ENCODE measurements at regions not wholly inside any gene's neighbourhood (a gene's known extent, or its start where the extent isn't known, plus 50 kb on each side); places are given as distances from the start of the nearest gene placed in this dataset.

DNA sequence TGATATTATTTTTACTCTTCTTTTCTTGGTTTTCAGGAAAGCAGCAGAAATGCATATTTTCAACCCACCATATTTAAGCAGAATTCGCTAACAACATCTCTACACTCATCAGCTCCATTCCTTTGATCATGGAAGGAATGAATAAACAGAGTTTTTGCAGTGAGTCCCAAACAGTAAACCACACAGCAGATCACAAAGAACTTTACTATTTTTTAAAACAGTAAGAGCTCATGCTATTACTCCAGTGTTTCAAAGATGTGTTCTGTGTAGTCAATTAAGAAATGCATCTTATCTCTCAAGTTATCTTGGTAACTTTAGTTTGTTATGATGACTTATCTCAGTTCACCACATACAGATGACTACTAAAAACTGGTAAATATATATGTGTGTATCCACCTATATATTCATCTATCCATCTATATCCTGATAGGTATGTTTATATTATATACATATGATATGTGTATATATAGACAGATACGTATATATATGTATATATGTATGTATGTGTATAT, 843.5 kb downstream of the BCL11B start:
- Histone ChIP-seq H3K27ac (ENCODE audit: low read length) (no peak overlapping the region), H3K9ac (ENCODE audit: low read length) (no peak overlapping the region), H3K9me2 (ENCODE audit: insufficient read depth, low read length) (no peaks in the 10 kb centered on the region), H3K27me3 (ENCODE audit: insufficient read depth, low read depth, low read length) (no peaks in the 10 kb centered on the region), H3K4me3 (ENCODE audit: low read length) (no peak overlapping the region), H3K4me2 (ENCODE audit: low read length) (no peak overlapping the region), H4K20me1 (ENCODE audit: insufficient read depth) (no peaks in the 10 kb centered on the region), H3F3A (ENCODE audit: insufficient read depth, low read length, poor library complexity, severe bottlenecking) (no peaks in the 10 kb centered on the region), H3K79me2 (replicated peaks; ENCODE audit: insufficient read depth, low read length) (no peaks in the 10 kb centered on the region), H2AFZ (ENCODE audit: low read depth, low read length) (no peak overlapping the region), H3K36me3 (ENCODE audit: insufficient read depth, low read length) (no peaks in the 10 kb centered on the region), H3K9me3 (ENCODE audit: low read length) (no peaks in the 10 kb centered on the region)
- TF ChIP-seq MXI1 (conservative IDR thresholded peaks at IDR 0.05; ENCODE audit: poor library complexity, severe bottlenecking), result no peak
- TF ChIP-seq SMC3 (conservative IDR thresholded peaks at IDR 0.05; ENCODE audit: poor library complexity), result no peak
- TF ChIP-seq EZH2 (IDR thresholded peaks at IDR 0.05; ENCODE audit: borderline replicate concordance, insufficient read depth, low read length, poor library complexity, severe bottlenecking), result no peak
- no peak for TF ChIP-seq EP300 (conservative IDR thresholded peaks at IDR 0.05; ENCODE audit: poor library complexity, severe bottlenecking)
- no peak for TF ChIP-seq TAF1 (IDR thresholded peaks at IDR 0.05; ENCODE audit: low read depth)
- TF ChIP-seq RAD21 (conservative IDR thresholded peaks at IDR 0.05), result no peak
- no peak for TF ChIP-seq REST (IDR thresholded peaks at IDR 0.05; ENCODE audit: borderline replicate concordance)
- no peak for TF ChIP-seq POLR2AphosphoS5 (IDR thresholded peaks at IDR 0.05)
- TF ChIP-seq CTCF (IDR thresholded peaks at IDR 0.05; ENCODE audit: poor library complexity, severe bottlenecking), result no peak

DNA sequence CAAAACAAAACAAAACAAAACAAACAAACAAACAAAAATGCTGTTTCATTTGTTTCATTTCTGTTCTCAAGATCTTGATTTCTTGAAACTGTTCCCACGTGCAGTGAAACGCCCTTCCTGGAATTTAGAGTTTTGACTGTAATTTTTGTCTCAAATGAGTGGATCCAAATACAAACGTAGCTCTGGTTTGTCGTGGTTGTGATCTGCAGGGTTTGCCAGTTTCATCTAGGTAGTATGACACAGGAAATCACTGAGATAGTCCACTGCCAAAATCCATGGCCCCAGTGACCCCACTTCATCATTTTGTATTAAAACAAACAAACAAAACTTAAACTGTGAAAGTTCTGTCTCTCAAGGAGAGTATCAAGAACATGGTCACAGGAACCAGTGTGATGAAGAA, 838.6 kb downstream of the BCL11B start:
- Histone ChIP-seq H4K20me1 (ENCODE audit: insufficient read depth) (no peaks in the 10 kb centered on the region), H3K9me3 (ENCODE audit: low read length) (peaks cover 3% of the 10 kb centered on the region), H3K27me3 (ENCODE audit: insufficient read depth, low read depth, low read length) (no peaks in the 10 kb centered on the region), H3K4me3 (ENCODE audit: low read length) (no peak overlapping the region), H3F3A (ENCODE audit: insufficient read depth, low read length, poor library complexity, severe bottlenecking) (no peaks in the 10 kb centered on the region), H3K4me2 (ENCODE audit: low read length) (no peak overlapping the region), H2AFZ (ENCODE audit: low read depth, low read length) (no peak overlapping the region), H3K9me2 (ENCODE audit: insufficient read depth, low read length) (no peaks in the 10 kb centered on the region), H3K27ac (ENCODE audit: low read length) (no peak overlapping the region), H3K79me2 (replicated peaks; ENCODE audit: insufficient read depth, low read length) (no peaks in the 10 kb centered on the region), H3K9ac (ENCODE audit: low read length) (no peak overlapping the region), H3K36me3 (ENCODE audit: insufficient read depth, low read length) (no peaks in the 10 kb centered on the region)
- TF ChIP-seq POLR2AphosphoS5 (IDR thresholded peaks at IDR 0.05), result no peak

DNA sequence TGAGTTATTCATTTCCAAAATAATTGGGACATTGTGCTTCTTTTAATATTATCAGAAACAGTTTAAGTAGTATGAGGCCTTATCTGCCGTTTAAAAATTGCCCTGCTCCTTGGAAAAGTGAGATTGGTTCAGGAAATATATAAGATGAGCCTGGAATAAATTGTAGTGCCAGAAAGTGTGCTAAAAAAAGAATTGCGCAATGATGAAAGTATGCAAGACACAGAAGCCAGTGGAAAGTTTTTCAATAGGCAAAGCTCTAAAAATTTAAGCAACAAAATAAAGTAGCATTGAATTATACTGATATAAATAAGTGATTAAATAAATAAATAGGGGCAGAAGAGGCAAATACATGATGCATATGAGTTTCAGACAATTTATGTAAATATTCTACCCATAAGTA, 834.9 kb downstream of the BCL11B start:
- Histone ChIP-seq H3K36me3 (ENCODE audit: insufficient read depth, low read length) (no peaks in the 10 kb centered on the region), H3F3A (ENCODE audit: insufficient read depth, low read length, poor library complexity, severe bottlenecking) (no peaks in the 10 kb centered on the region), H3K9me2 (ENCODE audit: insufficient read depth, low read length) (no peaks in the 10 kb centered on the region), H3K79me2 (replicated peaks; ENCODE audit: insufficient read depth, low read length) (no peaks in the 10 kb centered on the region), H2AFZ (ENCODE audit: low read depth, low read length) (no peak overlapping the region), H3K27me3 (ENCODE audit: insufficient read depth, low read depth, low read length) (no peaks in the 10 kb centered on the region), H3K9ac (ENCODE audit: low read length) (no peak overlapping the region), H3K4me2 (ENCODE audit: low read length) (no peak overlapping the region), H3K4me3 (ENCODE audit: low read length) (no peak overlapping the region), H3K27ac (ENCODE audit: low read length) (no peak overlapping the region), H3K9me3 (ENCODE audit: low read length) (peaks cover 3% of the 10 kb centered on the region), H4K20me1 (ENCODE audit: insufficient read depth) (no peaks in the 10 kb centered on the region)
- TF ChIP-seq MXI1 (conservative IDR thresholded peaks at IDR 0.05; ENCODE audit: poor library complexity, severe bottlenecking) (no peak), CTCF (IDR thresholded peaks at IDR 0.05; ENCODE audit: poor library complexity, severe bottlenecking) (no peak), EZH2 (IDR thresholded peaks at IDR 0.05; ENCODE audit: borderline replicate concordance, insufficient read depth, low read length, poor library complexity, severe bottlenecking) (no peak), RAD21 (conservative IDR thresholded peaks at IDR 0.05) (no peak), REST (IDR thresholded peaks at IDR 0.05; ENCODE audit: borderline replicate concordance) (no peak), SMC3 (conservative IDR thresholded peaks at IDR 0.05; ENCODE audit: poor library complexity) (no peak), EP300 (conservative IDR thresholded peaks at IDR 0.05; ENCODE audit: poor library complexity, severe bottlenecking) (no peak), TAF1 (IDR thresholded peaks at IDR 0.05; ENCODE audit: low read depth) (no peak), POLR2AphosphoS5 (IDR thresholded peaks at IDR 0.05) (no peak)

Measured in neural cell (in vitro differentiated cells).